Small intestine (tissue), 7 donors: ENCODE measurements at regions not wholly inside any gene's neighbourhood (a gene's known extent, or its start where the extent isn't known, plus 50 kb on each side); places are given as distances from the start of the nearest gene placed in this dataset.

Experiments used
- DNase-seq, 2 donors: peaks; one replicate each; pipeline versions ENCODE4 v3.0.0 to v3.0.0-alpha.2; 2013
- FAIRE-seq: peaks from 2 replicates; lab custom pipeline; 2012; peaks lifted over from hg19 to GRCh38; lab: Jason Lieb, UNC
- H3K27ac ChIP-seq, 3 donors: one replicate each; pipeline ENCODE4 v1.5.1; 2013; ENCODE audit warnings: low read length in 2 of 3, mild to moderate bottlenecking in 2 of 3, control low read depth in 1 of 3, inconsistent platforms in 1 of 3, low read depth in 1 of 3, moderate library complexity in 1 of 3
- H3K27me3 ChIP-seq, 3 donors: one replicate each; pipeline ENCODE4 v1.6.1; 2013; ENCODE audit warnings: low read length in 3 of 3, inconsistent platforms in 1 of 3; ENCODE audit not compliant: control insufficient read depth in 3 of 3, insufficient read depth in 3 of 3
- H3K36me3 ChIP-seq, 3 donors: one replicate each; pipeline ENCODE4 v1.6.1; 2013; ENCODE audit warnings: low read length in 3 of 3, inconsistent platforms in 1 of 3, low read depth in 1 of 3, mild to moderate bottlenecking in 1 of 3, moderate library complexity in 1 of 3; ENCODE audit not compliant: control insufficient read depth in 3 of 3, insufficient read depth in 2 of 3
- H3K4me1 ChIP-seq, 3 donors: one replicate each; pipeline ENCODE4 v1.6.1; 2013; ENCODE audit warnings: low read length in 2 of 3, inconsistent platforms in 1 of 3, low read depth in 1 of 3, mild to moderate bottlenecking in 1 of 3, moderate library complexity in 1 of 3; ENCODE audit not compliant: control insufficient read depth in 3 of 3, insufficient read depth in 2 of 3
- H3K4me3 ChIP-seq, 3 donors: one replicate each; pipeline ENCODE4 v1.5.1; 2013; ENCODE audit warnings: low read length in 3 of 3, control low read depth in 1 of 3, inconsistent platforms in 1 of 3, low read depth in 1 of 3, mild to moderate bottlenecking in 1 of 3, moderate library complexity in 1 of 3
- H3K9me3 ChIP-seq, 2 donors: one replicate each; pipeline ENCODE4 v1.6.1; 2013; ENCODE audit warnings: low read depth in 1 of 2, low read length in 1 of 2; ENCODE audit not compliant: control insufficient read depth in 2 of 2, insufficient read depth in 1 of 2
- WGBS, 3 donors: extraction: QIAGEN DNeasy Blood & Tissue Kit; methylation state at CpG; one replicate each; pipeline ENCODE4 v1.1.7; 2013; 5-methylcytosine and 5-hydroxymethylcytosine counted together
- donor health status: healthy with polysubstance abuse.
- donor health status: control.
- donor health status: control.
- donor health status: Bipolar disorder and iron deficiency.
- donor health status: healthy.

DNA sequence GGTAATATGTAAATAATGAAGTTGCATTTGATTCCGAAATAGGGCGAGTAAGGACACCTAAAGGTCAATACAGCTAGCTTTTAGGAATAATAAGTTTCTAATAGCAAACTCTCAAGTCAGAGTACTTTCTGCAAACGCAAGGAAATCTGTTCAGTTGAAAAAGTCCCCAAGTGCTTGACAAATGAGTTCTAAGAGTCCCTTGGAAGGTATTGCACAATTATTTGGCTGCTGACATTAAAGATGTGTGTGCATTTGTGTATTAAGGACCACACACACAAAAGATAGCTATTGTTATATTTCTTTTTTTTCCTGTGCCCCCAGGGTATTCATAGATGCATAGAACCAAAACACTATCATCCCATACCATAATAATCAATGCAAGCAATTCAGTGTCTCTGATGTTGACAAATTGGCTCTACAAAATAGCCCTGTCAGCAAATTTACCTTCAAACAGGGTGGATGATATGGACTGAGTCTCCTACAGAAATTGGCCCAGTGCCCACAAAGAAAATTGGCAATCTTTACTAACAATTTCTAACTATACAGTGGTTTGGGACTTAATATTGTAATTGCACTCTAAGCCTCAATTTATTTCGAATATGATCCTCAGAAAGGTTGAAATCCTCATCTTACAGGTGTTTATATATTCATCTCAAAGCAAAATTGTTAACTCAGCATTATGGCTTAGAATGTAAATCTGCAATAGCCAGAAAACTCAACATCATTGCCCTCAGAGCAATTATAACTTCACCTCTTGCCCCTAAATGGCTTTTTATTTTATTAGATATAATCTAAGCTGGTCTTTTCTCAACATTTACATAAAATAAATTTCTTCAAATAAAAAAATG, 827.2 kb downstream of the MAT2B start:
- DNase-seq (no peak), FAIRE-seq (no peak)
- H3K4me1 ChIP-seq = no peaks in the 10 kb centered on the region
- H3K27ac ChIP-seq = no peak overlapping the region
- no peaks in the 10 kb centered on the region for H3K27me3 ChIP-seq
- H3K4me3 ChIP-seq = no peak overlapping the region
- peaks cover 0 to 3% of the 10 kb centered on the region in 2 donors for H3K9me3 ChIP-seq
- H3K36me3 ChIP-seq = no peaks in the 10 kb centered on the region
- 67 to 86% (median 82%) methylated on average over 4 of the region's 4 CpGs for WGBS, 3 donors

DNA sequence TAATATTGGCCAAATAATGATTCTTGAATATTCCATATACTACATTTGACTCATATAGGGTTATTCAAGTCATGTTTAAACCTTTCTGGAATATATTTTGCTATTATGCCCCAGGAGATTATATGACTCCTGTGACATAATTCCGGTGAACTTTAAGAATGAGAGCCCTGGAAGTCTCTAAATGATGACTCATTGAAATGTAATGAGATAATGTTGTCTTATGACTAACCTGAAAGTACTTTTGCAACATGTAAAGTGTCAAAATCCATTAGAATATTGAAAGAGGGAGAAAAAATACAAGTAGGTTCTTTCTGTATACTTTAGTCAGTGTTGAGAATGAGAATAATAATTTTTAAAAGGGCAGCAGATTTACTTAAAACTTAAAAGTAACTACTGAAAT, 830.4 kb downstream of the MAT2B start:
- 58 to 70% (median 60%) methylated on average over 1 of the region's 1 CpG for WGBS, 3 donors
- FAIRE-seq (no peak), DNase-seq (peak in 1 of 2 donors; percentile 38)
- Histone ChIP-seq H3K9me3 (no peaks in the 10 kb centered on the region), H3K36me3 (no peaks in the 10 kb centered on the region), H3K27me3 (no peaks in the 10 kb centered on the region), H3K27ac (no peak overlapping the region), H3K4me3 (no peak overlapping the region), H3K4me1 (no peaks in the 10 kb centered on the region)

DNA sequence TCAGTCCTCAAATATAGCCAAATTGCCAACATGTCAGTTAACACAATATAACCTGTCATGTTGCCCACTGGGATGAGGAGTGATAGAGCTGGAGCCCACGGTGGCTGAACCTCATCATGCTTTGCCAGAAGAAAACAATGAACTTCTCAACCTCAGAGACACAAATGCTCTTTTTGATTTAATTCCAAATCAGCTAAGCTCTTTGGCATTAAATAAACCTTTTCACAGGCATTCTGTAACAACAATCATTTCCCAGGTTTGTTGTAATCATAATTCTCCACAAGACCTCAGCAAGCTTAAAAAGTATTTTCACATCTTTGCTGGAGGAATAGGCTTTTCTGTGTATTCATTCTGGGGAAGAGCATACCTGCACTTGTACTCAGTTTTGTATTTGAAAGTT, 830.9 kb downstream of the MAT2B start:
- no peak overlapping the region for H3K4me3 ChIP-seq
- WGBS, 3 donors = 56 to 80% (median 61%) methylated on average over 1 of the region's 1 CpG
- no peaks in the 10 kb centered on the region for H3K9me3 ChIP-seq
- no peak overlapping the region for H3K27ac ChIP-seq
- no peak for DNase-seq
- H3K27me3 ChIP-seq = no peaks in the 10 kb centered on the region
- no peaks in the 10 kb centered on the region for H3K36me3 ChIP-seq
- H3K4me1 ChIP-seq = no peaks in the 10 kb centered on the region
- no peak for FAIRE-seq

DNA sequence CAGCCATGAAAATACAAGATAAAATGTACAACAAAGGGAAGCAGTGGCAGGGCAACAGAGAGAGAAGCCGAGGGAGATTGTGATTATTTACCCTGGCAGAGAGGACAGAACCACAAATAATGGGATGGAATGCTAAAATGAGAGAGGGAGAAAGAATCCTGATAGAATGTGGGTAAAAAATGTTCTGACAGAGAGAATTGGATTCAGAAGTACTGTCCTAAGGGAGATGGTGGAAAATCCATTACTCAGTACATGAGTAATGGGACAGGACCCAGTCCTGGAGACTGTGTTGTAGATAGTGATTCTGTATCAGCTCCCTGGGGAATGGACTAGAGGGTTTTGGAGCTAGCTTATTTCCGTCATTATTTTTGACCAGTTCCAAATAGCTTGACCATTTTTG, 831.5 kb downstream of the MAT2B start:
- Histone ChIP-seq H3K4me1 (no peaks in the 10 kb centered on the region), H3K27me3 (no peaks in the 10 kb centered on the region), H3K4me3 (no peak overlapping the region), H3K36me3 (no peaks in the 10 kb centered on the region), H3K27ac (no peak overlapping the region), H3K9me3 (no peaks in the 10 kb centered on the region)
- FAIRE-seq = no peak
- DNase-seq = no peak
- 75 to 79% (median 78%) methylated on average over 2 of the region's 2 CpGs for WGBS, 3 donors

DNA sequence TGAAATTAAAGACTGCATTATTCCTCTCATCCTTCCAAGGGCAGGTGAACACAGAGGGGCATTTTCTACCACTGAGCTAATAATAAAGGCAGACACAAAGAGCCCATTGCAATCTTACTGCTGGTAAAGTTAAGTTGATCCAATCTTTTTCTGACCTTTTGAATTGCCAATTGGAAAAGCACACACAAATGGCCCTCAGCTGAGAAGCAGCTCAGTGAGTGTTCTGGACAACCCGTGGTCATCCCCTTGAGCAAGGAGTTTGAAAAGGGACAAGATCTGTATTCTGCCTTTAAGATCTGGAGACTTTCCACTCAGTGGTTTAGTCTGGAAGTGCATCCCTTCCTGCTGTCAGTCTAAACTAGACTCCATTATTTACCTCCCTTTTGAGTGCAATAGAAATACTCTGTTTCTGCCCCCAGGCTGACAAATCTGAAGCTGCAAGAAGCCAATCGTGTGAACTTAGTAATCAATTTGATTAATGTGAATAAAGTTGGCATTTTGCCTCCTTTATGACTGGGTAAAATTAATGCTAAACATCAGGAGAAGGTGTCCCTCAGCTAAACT, 835.7 kb downstream of the MAT2B start:
- Histone ChIP-seq H3K9me3 (no peaks in the 10 kb centered on the region), H3K4me3 (no peak overlapping the region), H3K27me3 (no peaks in the 10 kb centered on the region), H3K27ac (no peak overlapping the region), H3K4me1 (no peaks in the 10 kb centered on the region), H3K36me3 (no peaks in the 10 kb centered on the region)
- DNase-seq (no peak), FAIRE-seq (no peak)
- 40 to 56% (median 53%) methylated on average over 2 of the region's 2 CpGs for WGBS, 3 donors

DNA sequence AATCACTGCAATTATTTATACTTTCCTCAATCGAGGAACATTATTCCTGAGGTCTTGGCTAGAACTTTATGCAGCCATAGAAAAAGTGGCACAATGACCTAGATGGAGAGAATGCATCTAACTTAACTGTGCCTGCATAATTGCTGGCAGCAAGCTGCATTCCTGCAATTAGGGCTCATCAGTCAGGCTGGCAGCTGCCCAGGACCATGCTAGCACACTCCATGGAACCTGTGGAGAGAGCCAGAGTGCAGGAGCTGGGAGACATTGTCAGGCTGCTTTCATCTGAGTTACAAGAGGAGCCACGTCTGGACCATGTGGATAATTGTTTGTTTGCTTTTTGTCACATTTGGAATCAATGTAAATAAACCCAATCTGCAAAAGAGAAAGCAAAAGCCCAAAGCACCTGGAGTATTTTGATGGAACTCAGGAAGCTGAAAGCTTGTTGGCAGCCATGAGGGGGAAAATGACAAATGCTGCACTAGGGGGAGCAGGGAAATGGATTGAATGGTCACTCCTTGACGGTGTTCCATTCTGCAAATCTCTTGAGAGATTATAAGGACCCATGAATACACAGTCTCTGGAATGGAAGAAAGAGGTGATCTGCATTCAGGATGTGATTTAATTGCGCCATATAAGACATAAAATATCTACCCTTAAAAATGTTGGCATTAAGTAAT, 839.9 kb downstream of the MAT2B start:
- Histone ChIP-seq H3K27ac (no peak overlapping the region), H3K4me3 (no peak overlapping the region), H3K27me3 (no peaks in the 10 kb centered on the region), H3K4me1 (peaks cover 0 to 2% (median under 1%) of the 10 kb centered on the region in 3 donors), H3K9me3 (no peaks in the 10 kb centered on the region), H3K36me3 (no peaks in the 10 kb centered on the region)
- DNase-seq = no peak
- FAIRE-seq = no peak
- 40 to 52% (median 44%) methylated on average over 4 of the region's 4 CpGs for WGBS, 3 donors

DNA sequence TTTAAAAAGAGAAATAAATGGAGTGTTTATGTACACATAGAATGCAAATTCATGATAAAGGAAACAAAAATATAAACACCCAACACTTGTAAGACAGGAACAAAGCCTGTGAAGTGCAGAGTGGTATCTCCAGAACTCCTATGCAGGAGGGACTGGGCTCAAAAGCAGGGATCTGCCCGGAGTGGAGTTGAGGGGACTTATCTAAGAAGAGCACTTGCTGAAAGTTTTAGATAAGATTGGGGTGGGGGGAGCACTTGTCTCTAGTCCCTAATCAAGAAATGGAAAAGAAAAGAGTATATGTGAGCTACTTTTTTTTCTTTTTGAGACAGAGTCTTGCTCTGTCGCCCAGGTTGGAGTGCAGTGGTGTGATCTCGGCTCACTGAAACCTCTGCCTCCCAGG, 840.4 kb downstream of the MAT2B start:
- no peaks in the 10 kb centered on the region for H3K9me3 ChIP-seq
- no peak overlapping the region for H3K27ac ChIP-seq
- H3K36me3 ChIP-seq = no peaks in the 10 kb centered on the region
- DNase-seq = no peak
- no peak overlapping the region for H3K4me3 ChIP-seq
- WGBS, 3 donors = 87 to 92% (median 90%) methylated on average over 3 of the region's 3 CpGs
- H3K27me3 ChIP-seq = no peaks in the 10 kb centered on the region
- peaks cover 0 to 2% (median 2%) of the 10 kb centered on the region in 3 donors for H3K4me1 ChIP-seq
- no peak for FAIRE-seq

DNA sequence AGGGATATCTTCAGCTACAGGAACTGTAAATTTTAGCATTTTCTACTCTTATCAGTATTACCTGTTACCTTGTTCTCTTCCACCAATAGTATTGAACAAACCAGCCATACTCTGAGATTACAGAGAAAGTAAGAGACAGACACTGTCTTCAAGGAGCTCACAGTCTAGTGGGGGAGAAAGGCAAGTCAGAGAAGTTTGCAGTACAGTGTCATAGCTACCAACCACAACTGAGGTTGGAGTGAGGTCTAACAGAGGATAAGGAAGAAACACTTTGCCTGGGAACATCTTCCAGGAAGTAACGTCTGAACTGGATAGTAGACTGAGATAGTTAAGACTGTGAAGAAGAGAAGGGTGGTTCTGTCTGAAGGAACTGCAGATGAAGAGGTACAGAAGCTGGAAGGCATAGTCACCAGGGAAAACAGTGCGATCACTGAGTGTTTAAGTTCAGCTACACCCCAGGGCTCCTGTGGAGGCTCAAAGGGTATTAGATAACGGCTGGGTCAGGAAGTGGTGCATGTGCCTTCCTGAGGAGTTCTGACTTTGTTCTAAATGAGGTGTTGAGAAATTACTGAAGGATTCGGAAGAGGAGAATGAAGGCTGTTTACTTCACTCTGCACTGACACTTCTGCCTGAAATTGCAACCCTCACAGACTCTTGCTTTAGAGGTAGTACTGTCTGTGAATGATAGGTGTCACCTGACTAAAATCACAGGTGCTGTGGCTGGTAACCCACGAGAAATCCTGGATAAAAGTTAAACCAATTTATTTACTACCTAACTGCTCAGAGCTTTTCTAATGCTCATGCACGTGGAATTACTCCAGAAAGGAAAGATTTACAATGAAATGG, 841.6 kb downstream of the MAT2B start:
- FAIRE-seq (no peak), DNase-seq (peak; percentile 29 to 35)
- Histone ChIP-seq H3K9me3 (no peaks in the 10 kb centered on the region), H3K27ac (no peak overlapping the region), H3K27me3 (no peaks in the 10 kb centered on the region), H3K36me3 (no peaks in the 10 kb centered on the region), H3K4me1 (peaks cover 0 to 2% (median 2%) of the 10 kb centered on the region in 3 donors), H3K4me3 (no peak overlapping the region)
- WGBS, 3 donors = 16 to 30% (median 17%) methylated on average over 6 of the region's 6 CpGs
